ENCODE measurements at regions not wholly inside any gene's neighbourhood (a gene's known extent, or its start where the extent isn't known, plus 50 kb on each side); places are given as distances from the start of the nearest gene placed in this dataset.

- ATAC-seq: no peak
- DNase-seq (ENCODE audit: low spot score): no peak
These were observed 52.2 kb upstream of the ACKR3 start for GRCh38 chr2:236517251-236518031.
